Memory B cell (primary cell): ENCODE measurements at regions not wholly inside any gene's neighbourhood (a gene's known extent, or its start where the extent isn't known, plus 50 kb on each side); places are given as distances from the start of the nearest gene placed in this dataset.
A peak's percentile ranks its signal among the peaks of the same experiment; 100 is the strongest.
"Not testable (repeated sequence)": the region's sequence is repeated elsewhere in the genome, so short reads cannot be mapped to it uniquely, and the experiment has no call there.

Source experiments
- ATAC-seq: fragments of 150-1000 bp; cut with Tn5 transposase; 2 replicates; pipeline ENCODE4 v1.10.0; 2021; ENCODE audit warnings: low read depth, mild to moderate bottlenecking, moderate library complexity
- DNase-seq, 2 donors: peaks; one replicate each; pipeline ENCODE4 v3.0.0; 2022; ENCODE audit warnings: low spot score in 2 of 2
- H3K27ac Mint-ChIP-seq: one replicate; pipeline ENCODE4 v1.8.0; 2022; ENCODE audit warnings: mild to moderate bottlenecking, moderate library complexity, mixed read lengths
- H3K27me3 Mint-ChIP-seq: one replicate; pipeline ENCODE4 v1.8.0; 2022; ENCODE audit warnings: mixed read lengths
- H3K36me3 Mint-ChIP-seq: one replicate; pipeline ENCODE4 v1.8.0; 2022; ENCODE audit warnings: mild to moderate bottlenecking, mixed read lengths
- H3K4me1 Mint-ChIP-seq: one replicate; pipeline ENCODE4 v1.8.0; 2022; ENCODE audit warnings: mixed read lengths
- H3K4me3 Mint-ChIP-seq: one replicate; pipeline ENCODE4 v1.8.0; 2022; ENCODE audit warnings: mild to moderate bottlenecking, moderate library complexity, mixed read lengths
- H3K9me3 Mint-ChIP-seq: one replicate; pipeline ENCODE4 v1.8.0; 2022; ENCODE audit warnings: mixed read lengths

GRCh38 chr1:47491341-47491753 is 53.5 kb downstream of the FOXD2 start:
- no peak overlapping the region for H3K4me3 Mint-ChIP-seq
- no peak overlapping the region for H3K27ac Mint-ChIP-seq
- ATAC-seq (no peak), DNase-seq (no peak)
- no peaks in the 10 kb centered on the region for H3K4me1 Mint-ChIP-seq
- no peaks in the 10 kb centered on the region for H3K9me3 Mint-ChIP-seq
- peaks cover 17% of the 10 kb centered on the region for H3K27me3 Mint-ChIP-seq
- no peaks in the 10 kb centered on the region for H3K36me3 Mint-ChIP-seq

- no peak overlapping the region for H3K4me3 Mint-ChIP-seq
- H3K9me3 Mint-ChIP-seq = no peaks in the 10 kb centered on the region
- ATAC-seq (no peak), DNase-seq (no peak)
- H3K27ac Mint-ChIP-seq = no peak overlapping the region
- H3K4me1 Mint-ChIP-seq = no peaks in the 10 kb centered on the region
- H3K36me3 Mint-ChIP-seq = no peaks in the 10 kb centered on the region
- H3K27me3 Mint-ChIP-seq = peaks cover 17% of the 10 kb centered on the region
Measured at GRCh38 chr1:47495176-47495713, 57.4 kb downstream of the FOXD2 start.

GRCh38 chr1:47498551-47498950 is 60.7 kb downstream of the FOXD2 start:
- Mint-ChIP-seq H3K4me3 (no peak overlapping the region), H3K9me3 (no peaks in the 10 kb centered on the region), H3K4me1 (no peaks in the 10 kb centered on the region), H3K27me3 (peaks cover 15% of the 10 kb centered on the region), H3K36me3 (no peaks in the 10 kb centered on the region), H3K27ac (no peak overlapping the region)
- DNase-seq = no peak
- no peak for ATAC-seq

- Mint-ChIP-seq H3K36me3 (no peaks in the 10 kb centered on the region), H3K4me1 (no peaks in the 10 kb centered on the region), H3K27ac (no peak overlapping the region), H3K27me3 (peaks cover 22% of the 10 kb centered on the region), H3K4me3 (no peak overlapping the region), H3K9me3 (no peaks in the 10 kb centered on the region)
- no peak for ATAC-seq
- DNase-seq = no peak
Measured at GRCh38 chr1:47501069-47501468, 63.2 kb downstream of the FOXD2 start.

- DNase-seq (no peak), ATAC-seq (no peak)
- no peaks in the 10 kb centered on the region for H3K36me3 Mint-ChIP-seq
- H3K27ac Mint-ChIP-seq = no peak overlapping the region
- no peaks in the 10 kb centered on the region for H3K9me3 Mint-ChIP-seq
- H3K4me3 Mint-ChIP-seq = no peak overlapping the region
- no peaks in the 10 kb centered on the region for H3K4me1 Mint-ChIP-seq
- peaks cover 30% of the 10 kb centered on the region for H3K27me3 Mint-ChIP-seq
Measured at GRCh38 chr1:47502746-47503370, 65.0 kb downstream of the FOXD2 start.

- H3K9me3 Mint-ChIP-seq, DNase-seq, H3K27ac Mint-ChIP-seq, H3K36me3 Mint-ChIP-seq, H3K4me3 Mint-ChIP-seq, H3K4me1 Mint-ChIP-seq, ATAC-seq: not testable (repeated sequence)
- peaks cover 28% of the 10 kb centered on the region for H3K27me3 Mint-ChIP-seq
Measured at GRCh38 chr1:47504840-47505239, 67.0 kb downstream of the FOXD2 start.

GRCh38 chr1:47505267-47505666 is 67.4 kb downstream of the FOXD2 start:
- peaks cover 30% of the 10 kb centered on the region for H3K27me3 Mint-ChIP-seq
- H3K4me3 Mint-ChIP-seq = no peak overlapping the region
- DNase-seq = no peak
- no peaks in the 10 kb centered on the region for H3K4me1 Mint-ChIP-seq
- H3K9me3 Mint-ChIP-seq = no peaks in the 10 kb centered on the region
- ATAC-seq = no peak
- no peaks in the 10 kb centered on the region for H3K36me3 Mint-ChIP-seq
- H3K27ac Mint-ChIP-seq = no peak overlapping the region

GRCh38 chr1:47506053-47506452 is 68.2 kb downstream of the FOXD2 start:
- no peaks in the 10 kb centered on the region for H3K4me1 Mint-ChIP-seq
- no peak for ATAC-seq
- H3K9me3 Mint-ChIP-seq = no peaks in the 10 kb centered on the region
- no peaks in the 10 kb centered on the region for H3K36me3 Mint-ChIP-seq
- no peak overlapping the region for H3K27ac Mint-ChIP-seq
- H3K4me3 Mint-ChIP-seq = no peak overlapping the region
- H3K27me3 Mint-ChIP-seq = peaks cover 28% of the 10 kb centered on the region
- no peak for DNase-seq

- H3K4me3 Mint-ChIP-seq = no peak overlapping the region
Measured at GRCh38 chr1:47507144-47507543, 69.3 kb downstream of the FOXD2 start.

GRCh38 chr1:47507881-47508701 is 70.2 kb downstream of the FOXD2 start:
- Mint-ChIP-seq H3K4me3 (peak overlapping the region; percentile 46), H3K36me3 (peaks cover 3% of the 10 kb centered on the region), H3K27me3 (peaks cover 31% of the 10 kb centered on the region), H3K4me1 (no peaks in the 10 kb centered on the region), H3K9me3 (peaks cover 5% of the 10 kb centered on the region), H3K27ac (no peak overlapping the region)
- peak in 1 of 2 donors; percentile 15 for DNase-seq
- ATAC-seq = peak; percentile 44

More at GRCh38 chr1:47507144-47507543, 69.3 kb downstream of the FOXD2 start:
- no peaks in the 10 kb centered on the region for H3K4me1 Mint-ChIP-seq
- no peak for DNase-seq
- peaks cover 28% of the 10 kb centered on the region for H3K27me3 Mint-ChIP-seq
- peaks cover 3% of the 10 kb centered on the region for H3K36me3 Mint-ChIP-seq
- no peak overlapping the region for H3K27ac Mint-ChIP-seq
- ATAC-seq = no peak
- peaks cover 2% of the 10 kb centered on the region for H3K9me3 Mint-ChIP-seq

- Mint-ChIP-seq H3K27me3 (peaks cover 24% of the 10 kb centered on the region), H3K9me3 (peaks cover 5% of the 10 kb centered on the region), H3K4me3 (peak overlapping the region; percentile 71), H3K27ac (no peak overlapping the region), H3K4me1 (no peaks in the 10 kb centered on the region), H3K36me3 (peaks cover 3% of the 10 kb centered on the region)
- ATAC-seq (no peak), DNase-seq (no peak)
Measured at GRCh38 chr1:47508702-47509431, 71.0 kb downstream of the FOXD2 start.

GRCh38 chr1:47510282-47510811 is 72.5 kb downstream of the FOXD2 start:
- no peak for ATAC-seq
- no peaks in the 10 kb centered on the region for H3K4me1 Mint-ChIP-seq
- no peak overlapping the region for H3K4me3 Mint-ChIP-seq
- peaks cover 6% of the 10 kb centered on the region for H3K9me3 Mint-ChIP-seq
- H3K27ac Mint-ChIP-seq = no peak overlapping the region
- H3K36me3 Mint-ChIP-seq = peaks cover 3% of the 10 kb centered on the region
- peaks cover 21% of the 10 kb centered on the region for H3K27me3 Mint-ChIP-seq
- no peak for DNase-seq

- Mint-ChIP-seq H3K36me3 (peaks cover 3% of the 10 kb centered on the region), H3K27ac (no peak overlapping the region), H3K4me3 (no peak overlapping the region), H3K27me3 (peaks cover 15% of the 10 kb centered on the region), H3K9me3 (peaks cover 6% of the 10 kb centered on the region), H3K4me1 (no peaks in the 10 kb centered on the region)
- no peak for DNase-seq
- ATAC-seq = no peak
Measured at GRCh38 chr1:47511825-47512224, 74.0 kb downstream of the FOXD2 start.

GRCh38 chr1:47513393-47513792 is 75.5 kb downstream of the FOXD2 start:
- no peak overlapping the region for H3K27ac Mint-ChIP-seq
- ATAC-seq (no peak), DNase-seq (no peak)
- peaks cover 6% of the 10 kb centered on the region for H3K9me3 Mint-ChIP-seq
- H3K36me3 Mint-ChIP-seq = peaks cover 3% of the 10 kb centered on the region
- peaks cover 13% of the 10 kb centered on the region for H3K27me3 Mint-ChIP-seq
- H3K4me1 Mint-ChIP-seq = peaks cover 3% of the 10 kb centered on the region
- no peak overlapping the region for H3K4me3 Mint-ChIP-seq
